ENCODE measurements at regions not wholly inside any gene's neighbourhood (a gene's known extent, or its start where the extent isn't known, plus 50 kb on each side); places are given as distances from the start of the nearest gene placed in this dataset.
A peak's percentile ranks its signal among the peaks of the same experiment; 100 is the strongest.

- Histone ChIP-seq H3K4me1 (ENCODE audit: low read length) (no peaks in the 10 kb centered on the region), H3K9me2 (replicated peaks; ENCODE audit: insufficient read depth, low read length) (no peaks in the 10 kb centered on the region), H3K4me3 (ENCODE audit: low read length) (no peak overlapping the region), H2AFZ (ENCODE audit: low read length) (no peak overlapping the region), H3K27ac (ENCODE audit: low read length) (no peak overlapping the region), H3K9me3 (ENCODE audit: low read length) (no peaks in the 10 kb centered on the region), H3K9ac (ENCODE audit: low read length) (no peak overlapping the region), H3K36me3 (ENCODE audit: insufficient read depth, low read length) (no peaks in the 10 kb centered on the region), H4K20me1 (ENCODE audit: insufficient read depth, low read depth, low read length) (no peaks in the 10 kb centered on the region), H3K4me2 (ENCODE audit: low read depth, low read length, poor library complexity, severe bottlenecking) (no peak overlapping the region), H3K79me2 (ENCODE audit: low read length) (no peaks in the 10 kb centered on the region), H3K27me3 (ENCODE audit: low read length) (no peaks in the 10 kb centered on the region)
- DNase-seq: peak; percentile 70
These were observed 603.7 kb downstream of the BNC2 start for GRCh38 chr9:16266648-16267276.

GRCh38 chr9:16267281-16268066 lies 603.0 kb downstream of the BNC2 start:
- H3K9me2 ChIP-seq (replicated peaks; ENCODE audit: insufficient read depth, low read length): no peaks in the 10 kb centered on the region
- H3K4me2 ChIP-seq (ENCODE audit: low read depth, low read length, poor library complexity, severe bottlenecking): no peak overlapping the region
- no peaks in the 10 kb centered on the region for H3K27me3 ChIP-seq (ENCODE audit: low read length)
- no peaks in the 10 kb centered on the region for H3K9me3 ChIP-seq (ENCODE audit: low read length)
- H3K79me2 ChIP-seq (ENCODE audit: low read length): no peaks in the 10 kb centered on the region
- H3K36me3 ChIP-seq (ENCODE audit: insufficient read depth, low read length): no peaks in the 10 kb centered on the region
- H3K4me1 ChIP-seq (ENCODE audit: low read length): no peaks in the 10 kb centered on the region
- no peak overlapping the region for H3K9ac ChIP-seq (ENCODE audit: low read length)
- H3K4me3 ChIP-seq (ENCODE audit: low read length): no peak overlapping the region
- H3K27ac ChIP-seq (ENCODE audit: low read length): no peak overlapping the region
- H4K20me1 ChIP-seq (ENCODE audit: insufficient read depth, low read depth, low read length): no peaks in the 10 kb centered on the region
- DNase-seq: no peak
- H2AFZ ChIP-seq (ENCODE audit: low read length): no peak overlapping the region

DNA sequence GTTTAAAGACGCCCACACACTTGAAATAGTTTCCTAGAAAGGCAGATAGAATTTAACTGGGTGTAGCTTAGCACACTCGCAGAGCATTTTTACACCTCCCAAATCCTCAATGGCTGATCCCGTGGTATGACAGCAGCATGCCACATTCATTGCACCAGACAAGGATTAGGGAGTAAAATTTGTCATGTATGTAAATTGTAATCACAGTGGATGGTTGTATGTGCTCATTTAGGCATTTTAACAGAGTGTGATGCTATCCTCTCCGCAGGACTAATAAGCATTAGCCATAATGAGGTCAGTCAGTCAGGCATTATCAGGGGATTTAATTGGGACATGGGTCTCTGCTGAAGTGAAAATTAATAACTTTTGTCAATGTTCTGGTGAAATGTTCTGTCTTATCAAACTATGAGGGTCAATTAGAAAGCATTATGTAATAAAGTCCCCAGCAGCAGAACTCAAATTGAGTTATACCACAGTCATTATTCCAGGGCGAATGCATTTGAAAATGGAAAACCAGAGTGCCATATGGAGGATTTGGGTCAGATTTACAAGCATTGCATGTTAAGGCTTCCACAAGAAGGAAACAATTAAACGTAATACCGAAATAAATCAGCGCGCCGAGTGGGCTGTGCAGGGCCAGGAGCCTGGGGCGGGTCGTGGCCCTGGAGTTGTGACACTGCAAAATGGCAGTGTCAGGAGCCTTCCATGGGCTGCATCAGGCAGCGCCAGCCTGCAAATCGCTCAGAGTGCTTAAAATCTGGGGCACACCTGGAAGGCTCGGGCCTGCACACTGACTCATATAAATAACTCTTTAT lies 602.2 kb downstream of the BNC2 start:
- Histone ChIP-seq H4K20me1 (ENCODE audit: insufficient read depth, low read depth, low read length) (no peaks in the 10 kb centered on the region), H3K9me3 (ENCODE audit: low read length) (no peaks in the 10 kb centered on the region), H3K9me2 (replicated peaks; ENCODE audit: insufficient read depth, low read length) (no peaks in the 10 kb centered on the region), H3K27ac (ENCODE audit: low read length) (no peak overlapping the region), H3K27me3 (ENCODE audit: low read length) (no peaks in the 10 kb centered on the region), H3K9ac (ENCODE audit: low read length) (no peak overlapping the region), H3K4me3 (ENCODE audit: low read length) (no peak overlapping the region), H3K79me2 (ENCODE audit: low read length) (no peaks in the 10 kb centered on the region), H3K4me1 (ENCODE audit: low read length) (no peaks in the 10 kb centered on the region), H3K4me2 (ENCODE audit: low read depth, low read length, poor library complexity, severe bottlenecking) (no peak overlapping the region), H2AFZ (ENCODE audit: low read length) (no peak overlapping the region), H3K36me3 (ENCODE audit: insufficient read depth, low read length) (no peaks in the 10 kb centered on the region)
- no peak for DNase-seq

DNA sequence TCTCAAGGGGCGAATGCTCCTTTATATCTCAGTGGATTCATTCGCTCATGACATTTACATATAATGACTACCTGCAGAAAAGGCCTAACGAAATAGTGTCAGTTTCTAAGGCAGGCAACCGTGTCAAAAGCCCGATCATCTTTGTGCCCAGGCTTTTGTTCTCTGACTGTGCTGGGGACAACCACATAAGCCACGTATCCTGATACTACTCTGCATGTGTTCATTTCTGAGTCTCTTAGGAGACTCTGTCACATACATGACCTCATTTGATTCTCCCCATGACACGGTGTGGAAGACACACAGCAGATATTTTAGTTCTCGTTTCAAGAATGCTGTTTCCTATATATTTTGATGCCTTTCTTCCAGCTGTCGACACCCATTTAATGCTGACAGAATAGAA lies 598.5 kb downstream of the BNC2 start:
- Histone ChIP-seq H3K9me3 (ENCODE audit: low read length) (no peaks in the 10 kb centered on the region), H3K4me1 (ENCODE audit: low read length) (no peaks in the 10 kb centered on the region), H3K36me3 (ENCODE audit: insufficient read depth, low read length) (no peaks in the 10 kb centered on the region), H3K9ac (ENCODE audit: low read length) (no peak overlapping the region), H3K27me3 (ENCODE audit: low read length) (no peaks in the 10 kb centered on the region), H3K9me2 (replicated peaks; ENCODE audit: insufficient read depth, low read length) (no peaks in the 10 kb centered on the region), H3K27ac (ENCODE audit: low read length) (no peak overlapping the region), H4K20me1 (ENCODE audit: insufficient read depth, low read depth, low read length) (no peaks in the 10 kb centered on the region), H3K79me2 (ENCODE audit: low read length) (no peaks in the 10 kb centered on the region), H3K4me3 (ENCODE audit: low read length) (no peak overlapping the region), H2AFZ (ENCODE audit: low read length) (no peak overlapping the region), H3K4me2 (ENCODE audit: low read depth, low read length, poor library complexity, severe bottlenecking) (no peak overlapping the region)
- DNase-seq: no peak

DNA sequence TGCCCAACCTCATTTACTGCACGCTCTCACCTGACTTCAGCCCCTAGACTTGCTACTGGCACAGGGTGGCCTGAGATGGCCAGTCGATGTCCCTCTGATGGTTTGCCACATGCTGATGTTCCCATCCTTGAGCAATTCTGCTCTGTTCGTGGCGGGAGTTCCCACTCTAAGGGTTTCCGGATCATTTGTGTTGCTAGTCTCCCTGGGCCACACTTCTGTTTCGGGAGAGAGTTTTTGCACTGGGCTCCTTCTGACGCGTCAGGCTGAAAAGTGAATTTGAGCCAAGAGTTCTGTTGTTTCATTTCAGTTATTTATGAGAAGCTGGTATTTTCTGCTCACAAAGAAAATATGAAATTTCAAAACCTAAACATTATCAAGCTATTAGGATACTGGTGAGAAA lies 597.7 kb downstream of the BNC2 start:
- Histone ChIP-seq H3K4me1 (ENCODE audit: low read length) (no peaks in the 10 kb centered on the region), H3K27me3 (ENCODE audit: low read length) (no peaks in the 10 kb centered on the region), H3K9me2 (replicated peaks; ENCODE audit: insufficient read depth, low read length) (no peaks in the 10 kb centered on the region), H2AFZ (ENCODE audit: low read length) (no peak overlapping the region), H3K79me2 (ENCODE audit: low read length) (no peaks in the 10 kb centered on the region), H3K27ac (ENCODE audit: low read length) (no peak overlapping the region), H3K9me3 (ENCODE audit: low read length) (no peaks in the 10 kb centered on the region), H3K4me3 (ENCODE audit: low read length) (no peak overlapping the region), H4K20me1 (ENCODE audit: insufficient read depth, low read depth, low read length) (no peaks in the 10 kb centered on the region), H3K4me2 (ENCODE audit: low read depth, low read length, poor library complexity, severe bottlenecking) (no peak overlapping the region), H3K9ac (ENCODE audit: low read length) (no peak overlapping the region), H3K36me3 (ENCODE audit: insufficient read depth, low read length) (no peaks in the 10 kb centered on the region)
- DNase-seq: no peak

DNA sequence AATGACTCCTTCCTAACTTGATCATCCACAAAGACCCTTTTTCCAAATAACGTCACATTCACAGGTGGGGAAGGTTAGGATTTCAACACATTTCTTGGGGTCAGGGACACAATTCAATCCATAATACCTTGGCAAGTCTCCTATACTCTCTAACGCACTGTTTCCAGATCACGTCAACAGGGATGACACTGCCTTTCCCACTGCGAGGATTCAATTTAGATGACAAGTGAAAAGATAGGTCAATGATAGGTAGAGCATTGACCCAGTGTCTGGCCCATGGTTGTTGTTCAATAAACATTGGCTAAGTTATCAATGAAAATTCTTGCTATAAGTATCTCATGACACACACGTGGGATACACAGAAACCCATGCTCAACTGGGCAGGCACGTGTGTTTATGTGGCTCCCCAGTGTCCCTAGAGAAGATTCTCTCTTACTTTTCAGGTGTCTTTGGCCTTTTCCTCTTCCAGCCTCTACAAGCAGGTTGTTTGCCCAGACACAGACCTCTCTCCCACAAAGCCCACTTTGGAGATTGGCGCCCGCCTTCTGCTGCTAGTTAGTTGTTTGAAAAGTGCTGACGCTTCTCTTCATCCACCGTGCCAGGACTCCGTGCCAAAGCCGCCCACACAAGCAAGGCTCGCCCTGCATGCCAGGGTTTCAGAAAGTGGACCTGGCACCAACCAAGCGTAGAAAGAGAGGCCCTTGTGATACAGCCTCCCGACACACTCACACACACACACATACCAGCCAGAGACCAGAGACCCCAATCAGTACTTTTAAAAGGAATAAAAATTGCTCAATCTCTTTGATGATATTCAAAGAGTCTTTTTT lies 594.5 kb downstream of the BNC2 start:
- Histone ChIP-seq H3K36me3 (ENCODE audit: insufficient read depth, low read length) (no peaks in the 10 kb centered on the region), H3K27me3 (ENCODE audit: low read length) (no peaks in the 10 kb centered on the region), H3K27ac (ENCODE audit: low read length) (no peak overlapping the region), H3K4me3 (ENCODE audit: low read length) (no peak overlapping the region), H3K9ac (ENCODE audit: low read length) (no peak overlapping the region), H3K9me2 (replicated peaks; ENCODE audit: insufficient read depth, low read length) (no peaks in the 10 kb centered on the region), H3K79me2 (ENCODE audit: low read length) (no peaks in the 10 kb centered on the region), H2AFZ (ENCODE audit: low read length) (no peak overlapping the region), H3K9me3 (ENCODE audit: low read length) (no peaks in the 10 kb centered on the region), H3K4me1 (ENCODE audit: low read length) (no peaks in the 10 kb centered on the region), H3K4me2 (ENCODE audit: low read depth, low read length, poor library complexity, severe bottlenecking) (no peak overlapping the region), H4K20me1 (ENCODE audit: insufficient read depth, low read depth, low read length) (no peaks in the 10 kb centered on the region)
- DNase-seq: no peak

- H3K79me2 ChIP-seq (ENCODE audit: low read length): no peaks in the 10 kb centered on the region
- DNase-seq: no peak
- no peaks in the 10 kb centered on the region for H3K36me3 ChIP-seq (ENCODE audit: insufficient read depth, low read length)
- no peaks in the 10 kb centered on the region for H3K9me3 ChIP-seq (ENCODE audit: low read length)
- H3K27me3 ChIP-seq (ENCODE audit: low read length): no peaks in the 10 kb centered on the region
- no peak overlapping the region for H2AFZ ChIP-seq (ENCODE audit: low read length)
- H3K4me2 ChIP-seq (ENCODE audit: low read depth, low read length, poor library complexity, severe bottlenecking): no peak overlapping the region
- no peak overlapping the region for H3K4me3 ChIP-seq (ENCODE audit: low read length)
- H3K9ac ChIP-seq (ENCODE audit: low read length): no peak overlapping the region
- no peak overlapping the region for H3K27ac ChIP-seq (ENCODE audit: low read length)
- H4K20me1 ChIP-seq (ENCODE audit: insufficient read depth, low read depth, low read length): no peaks in the 10 kb centered on the region
- H3K4me1 ChIP-seq (ENCODE audit: low read length): no peaks in the 10 kb centered on the region
- no peaks in the 10 kb centered on the region for H3K9me2 ChIP-seq (replicated peaks; ENCODE audit: insufficient read depth, low read length)
These were observed 593.6 kb downstream of the BNC2 start for GRCh38 chr9:16276866-16277265.

Data from Karpas-422 (cell line).